HCT116 (cell line): ENCODE measurements at regions not wholly inside any gene's neighbourhood (a gene's known extent, or its start where the extent isn't known, plus 50 kb on each side); places are given as distances from the start of the nearest gene placed in this dataset.

ENCODE experiments used
- EZH2 ChIP-seq: fragments of 200-600 bp; sonication (generic); IDR thresholded peaks from 2 replicates; pipeline ENCODE4 v1.6.1; 2017; ENCODE audit warnings: antibody characterized with exemption, mixed run types
- EZH2phosphoT487 ChIP-seq: fragments of 200-600 bp; IDR thresholded peaks from 2 replicates; pipeline ENCODE4 v1.6.1; 2018; ENCODE audit warnings: antibody characterized with exemption, borderline replicate concordance
- POLR2A ChIP-seq: IDR thresholded peaks from 2 replicates; pipeline ENCODE4 v1.7.0; 2011; ENCODE audit warnings: borderline replicate concordance; ENCODE audit not compliant: insufficient read depth, insufficient read length; ENCODE audit errors: extremely low read depth
- TCF7L2 ChIP-seq: IDR thresholded peaks from 2 replicates; pipeline ENCODE4 v1.7.0; 2011; ENCODE audit warnings: borderline replicate concordance, inconsistent platforms; ENCODE audit not compliant: insufficient read depth, insufficient read length; ENCODE audit errors: extremely low read depth
- YY1 ChIP-seq: IDR thresholded peaks from 2 replicates; pipeline ENCODE4 v1.6.1; 2011; ENCODE audit warnings: low read length, low read depth, moderate library complexity, mild to moderate bottlenecking; ENCODE audit not compliant: insufficient replicate concordance; ENCODE audit errors: extremely low read depth
- ZNF274 ChIP-seq: fragments of 200-500 bp; sonication (Bioruptor generic); IDR thresholded peaks from 2 replicates; pipeline ENCODE4 v1.6.1; 2014; ENCODE audit warnings: mild to moderate bottlenecking, low read depth, low read length, inconsistent platforms
- TF ChIP-seq, protein P1 (sequence below), 3 experiments: fragments of 200-600 bp in 1 of 3; sonication (generic) in 1 of 3; IDR thresholded peaks in 2 of 3; conservative IDR thresholded peaks in 1 of 3; 2 replicates each; pipeline ENCODE4 v1.5.1; 2012 to 2017; ENCODE audit warnings: low read depth in 2 of 3, low read length in 2 of 3, antibody characterized with exemption in 1 of 3, borderline replicate concordance in 1 of 3, control low read depth in 1 of 3, mild to moderate bottlenecking in 1 of 3, mixed read lengths in 1 of 3, mixed run types in 1 of 3, moderate library complexity in 1 of 3; ENCODE audit not compliant: insufficient read depth in 1 of 3
- TF ChIP-seq, protein P2 (sequence below): IDR thresholded peaks from 2 replicates; pipeline ENCODE4 v1.6.1; 2011; ENCODE audit warnings: mild to moderate bottlenecking, low read length, moderate library complexity; ENCODE audit not compliant: insufficient replicate concordance; ENCODE audit errors: extremely low read depth
- TF ChIP-seq, protein P3 (sequence below): IDR thresholded peaks from 2 replicates; pipeline ENCODE4 v1.6.1; 2012; ENCODE audit warnings: low read depth

DNA sequence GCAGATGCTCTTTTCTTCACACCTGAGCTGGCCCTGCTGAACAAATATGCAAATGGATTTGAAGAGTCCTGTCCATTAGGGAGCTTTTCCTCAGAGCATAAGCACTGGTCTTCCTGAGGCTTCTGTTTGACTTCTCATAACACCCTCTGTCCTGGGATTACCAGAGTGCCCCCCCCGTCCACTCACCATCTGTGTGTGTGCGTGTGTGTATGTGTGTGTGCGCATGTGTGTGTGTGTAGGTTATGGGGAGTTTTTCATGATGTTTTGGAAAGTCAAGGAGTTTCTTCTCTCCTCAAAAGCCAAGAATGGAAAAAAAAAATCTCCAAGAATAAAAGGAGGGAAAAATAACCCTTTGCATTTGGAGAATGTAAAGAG is 57.7 kb upstream of the COMTD1 start:
- TF ChIP-seq, protein P1, sequence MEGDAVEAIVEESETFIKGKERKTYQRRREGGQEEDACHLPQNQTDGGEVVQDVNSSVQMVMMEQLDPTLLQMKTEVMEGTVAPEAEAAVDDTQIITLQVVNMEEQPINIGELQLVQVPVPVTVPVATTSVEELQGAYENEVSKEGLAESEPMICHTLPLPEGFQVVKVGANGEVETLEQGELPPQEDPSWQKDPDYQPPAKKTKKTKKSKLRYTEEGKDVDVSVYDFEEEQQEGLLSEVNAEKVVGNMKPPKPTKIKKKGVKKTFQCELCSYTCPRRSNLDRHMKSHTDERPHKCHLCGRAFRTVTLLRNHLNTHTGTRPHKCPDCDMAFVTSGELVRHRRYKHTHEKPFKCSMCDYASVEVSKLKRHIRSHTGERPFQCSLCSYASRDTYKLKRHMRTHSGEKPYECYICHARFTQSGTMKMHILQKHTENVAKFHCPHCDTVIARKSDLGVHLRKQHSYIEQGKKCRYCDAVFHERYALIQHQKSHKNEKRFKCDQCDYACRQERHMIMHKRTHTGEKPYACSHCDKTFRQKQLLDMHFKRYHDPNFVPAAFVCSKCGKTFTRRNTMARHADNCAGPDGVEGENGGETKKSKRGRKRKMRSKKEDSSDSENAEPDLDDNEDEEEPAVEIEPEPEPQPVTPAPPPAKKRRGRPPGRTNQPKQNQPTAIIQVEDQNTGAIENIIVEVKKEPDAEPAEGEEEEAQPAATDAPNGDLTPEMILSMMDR (IDR thresholded peaks at IDR 0.05 in 2 of 3, conservative IDR thresholded peaks at IDR 0.05 in 1 of 3; ENCODE audit: borderline replicate concordance in 1 of 3, insufficient read depth in 1 of 3, low read depth in 2 of 3, low read length in 2 of 3), result no peak
- TF ChIP-seq, protein P2, sequence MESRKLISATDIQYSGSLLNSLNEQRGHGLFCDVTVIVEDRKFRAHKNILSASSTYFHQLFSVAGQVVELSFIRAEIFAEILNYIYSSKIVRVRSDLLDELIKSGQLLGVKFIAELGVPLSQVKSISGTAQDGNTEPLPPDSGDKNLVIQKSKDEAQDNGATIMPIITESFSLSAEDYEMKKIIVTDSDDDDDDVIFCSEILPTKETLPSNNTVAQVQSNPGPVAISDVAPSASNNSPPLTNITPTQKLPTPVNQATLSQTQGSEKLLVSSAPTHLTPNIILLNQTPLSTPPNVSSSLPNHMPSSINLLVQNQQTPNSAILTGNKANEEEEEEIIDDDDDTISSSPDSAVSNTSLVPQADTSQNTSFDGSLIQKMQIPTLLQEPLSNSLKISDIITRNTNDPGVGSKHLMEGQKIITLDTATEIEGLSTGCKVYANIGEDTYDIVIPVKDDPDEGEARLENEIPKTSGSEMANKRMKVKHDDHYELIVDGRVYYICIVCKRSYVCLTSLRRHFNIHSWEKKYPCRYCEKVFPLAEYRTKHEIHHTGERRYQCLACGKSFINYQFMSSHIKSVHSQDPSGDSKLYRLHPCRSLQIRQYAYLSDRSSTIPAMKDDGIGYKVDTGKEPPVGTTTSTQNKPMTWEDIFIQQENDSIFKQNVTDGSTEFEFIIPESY, result no peak
- TF ChIP-seq, protein P3, sequence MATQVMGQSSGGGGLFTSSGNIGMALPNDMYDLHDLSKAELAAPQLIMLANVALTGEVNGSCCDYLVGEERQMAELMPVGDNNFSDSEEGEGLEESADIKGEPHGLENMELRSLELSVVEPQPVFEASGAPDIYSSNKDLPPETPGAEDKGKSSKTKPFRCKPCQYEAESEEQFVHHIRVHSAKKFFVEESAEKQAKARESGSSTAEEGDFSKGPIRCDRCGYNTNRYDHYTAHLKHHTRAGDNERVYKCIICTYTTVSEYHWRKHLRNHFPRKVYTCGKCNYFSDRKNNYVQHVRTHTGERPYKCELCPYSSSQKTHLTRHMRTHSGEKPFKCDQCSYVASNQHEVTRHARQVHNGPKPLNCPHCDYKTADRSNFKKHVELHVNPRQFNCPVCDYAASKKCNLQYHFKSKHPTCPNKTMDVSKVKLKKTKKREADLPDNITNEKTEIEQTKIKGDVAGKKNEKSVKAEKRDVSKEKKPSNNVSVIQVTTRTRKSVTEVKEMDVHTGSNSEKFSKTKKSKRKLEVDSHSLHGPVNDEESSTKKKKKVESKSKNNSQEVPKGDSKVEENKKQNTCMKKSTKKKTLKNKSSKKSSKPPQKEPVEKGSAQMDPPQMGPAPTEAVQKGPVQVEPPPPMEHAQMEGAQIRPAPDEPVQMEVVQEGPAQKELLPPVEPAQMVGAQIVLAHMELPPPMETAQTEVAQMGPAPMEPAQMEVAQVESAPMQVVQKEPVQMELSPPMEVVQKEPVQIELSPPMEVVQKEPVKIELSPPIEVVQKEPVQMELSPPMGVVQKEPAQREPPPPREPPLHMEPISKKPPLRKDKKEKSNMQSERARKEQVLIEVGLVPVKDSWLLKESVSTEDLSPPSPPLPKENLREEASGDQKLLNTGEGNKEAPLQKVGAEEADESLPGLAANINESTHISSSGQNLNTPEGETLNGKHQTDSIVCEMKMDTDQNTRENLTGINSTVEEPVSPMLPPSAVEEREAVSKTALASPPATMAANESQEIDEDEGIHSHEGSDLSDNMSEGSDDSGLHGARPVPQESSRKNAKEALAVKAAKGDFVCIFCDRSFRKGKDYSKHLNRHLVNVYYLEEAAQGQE, result no peak
- TF ChIP-seq ZNF274 (no peak), EZH2 (no peak), YY1 (no peak), TCF7L2 (no peak), POLR2A (no peak), EZH2phosphoT487 (no peak)
